Parathyroid adenoma (tissue), 2 donors: ENCODE measurements at regions not wholly inside any gene's neighbourhood (a gene's known extent, or its start where the extent isn't known, plus 50 kb on each side); places are given as distances from the start of the nearest gene placed in this dataset.
A peak's percentile ranks its signal among the peaks of the same experiment; 100 is the strongest.

Experiments
- H2AFZ ChIP-seq: fragments of 300-600 bp; sonication (generic); one replicate; pipeline ENCODE4 v1.7.0; 2017; ENCODE audit warnings: antibody characterized with exemption, mild to moderate bottlenecking
- H3K27ac ChIP-seq: fragments of 300-600 bp; sonication (generic); one replicate; pipeline ENCODE4 v1.7.0; 2017
- H3K27me3 ChIP-seq: fragments of 300-600 bp; sonication (generic); one replicate; pipeline ENCODE4 v1.7.0; 2017; ENCODE audit warnings: low read length; ENCODE audit not compliant: control insufficient read depth, insufficient read depth
- H3K36me3 ChIP-seq: fragments of 300-600 bp; sonication (generic); one replicate; pipeline ENCODE4 v1.7.0; 2017; ENCODE audit warnings: low read length; ENCODE audit not compliant: control insufficient read depth, insufficient read depth
- H3K4me1 ChIP-seq: fragments of 300-600 bp; sonication (generic); one replicate; pipeline ENCODE4 v1.7.0; 2017; ENCODE audit warnings: control low read depth
- H3K4me2 ChIP-seq: fragments of 300-600 bp; sonication (generic); one replicate; pipeline ENCODE4 v1.7.0; 2017; ENCODE audit warnings: low read length
- H3K4me3 ChIP-seq: fragments of 300-600 bp; sonication (generic); one replicate; pipeline ENCODE4 v1.7.0; 2017; ENCODE audit warnings: low read depth, low read length
- H3K79me2 ChIP-seq: fragments of 300-600 bp; sonication (generic); one replicate; pipeline ENCODE4 v1.7.0; 2017; ENCODE audit warnings: control low read depth
- H3K9ac ChIP-seq: fragments of 300-600 bp; sonication (generic); one replicate; pipeline ENCODE4 v1.7.0; 2017; ENCODE audit warnings: mild to moderate bottlenecking
- H3K9me3 ChIP-seq: fragments of 300-600 bp; sonication (generic); one replicate; pipeline ENCODE4 v1.7.0; 2017; ENCODE audit warnings: low read length; ENCODE audit not compliant: control insufficient read depth
- TF ChIP-seq, protein P1 (sequence below): fragments of 300-600 bp; sonication (generic); IDR thresholded peaks from one replicate; pipeline ENCODE4 v1.7.0; 2017; ENCODE audit warnings: antibody characterized with exemption, mild to moderate bottlenecking
- donor health status: primary hyperparathyroidism.

DNA sequence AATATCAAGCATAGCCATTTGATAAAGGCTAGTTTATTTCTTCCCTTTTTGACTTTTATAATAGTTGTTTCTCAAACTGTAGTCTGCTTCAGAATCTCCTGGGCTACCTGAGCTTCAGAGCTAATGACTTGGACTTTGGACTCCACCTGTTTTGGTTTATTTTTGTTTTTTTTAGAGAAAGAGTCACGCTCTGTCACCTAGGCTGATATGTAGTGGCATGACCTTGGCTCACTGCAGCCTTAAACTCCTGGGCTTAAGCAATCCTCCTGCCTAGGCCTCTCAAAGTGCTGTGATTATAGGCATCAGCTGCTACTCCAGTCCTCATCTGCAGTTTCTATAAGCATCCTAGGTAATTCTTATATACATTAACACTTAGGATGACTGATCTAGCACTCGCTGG, 90.5 kb downstream of the DDIT4L start:
- no peaks in the 10 kb centered on the region for H3K9me3 ChIP-seq
- no peaks in the 10 kb centered on the region for H3K27me3 ChIP-seq
- no peak overlapping the region for H3K27ac ChIP-seq
- no peaks in the 10 kb centered on the region for H3K4me1 ChIP-seq
- no peak overlapping the region for H2AFZ ChIP-seq
- H3K4me2 ChIP-seq = no peak overlapping the region
- no peaks in the 10 kb centered on the region for H3K79me2 ChIP-seq
- no peaks in the 10 kb centered on the region for H3K36me3 ChIP-seq
- H3K9ac ChIP-seq = no peak overlapping the region
- H3K4me3 ChIP-seq = no peak overlapping the region
- TF ChIP-seq, protein P1, sequence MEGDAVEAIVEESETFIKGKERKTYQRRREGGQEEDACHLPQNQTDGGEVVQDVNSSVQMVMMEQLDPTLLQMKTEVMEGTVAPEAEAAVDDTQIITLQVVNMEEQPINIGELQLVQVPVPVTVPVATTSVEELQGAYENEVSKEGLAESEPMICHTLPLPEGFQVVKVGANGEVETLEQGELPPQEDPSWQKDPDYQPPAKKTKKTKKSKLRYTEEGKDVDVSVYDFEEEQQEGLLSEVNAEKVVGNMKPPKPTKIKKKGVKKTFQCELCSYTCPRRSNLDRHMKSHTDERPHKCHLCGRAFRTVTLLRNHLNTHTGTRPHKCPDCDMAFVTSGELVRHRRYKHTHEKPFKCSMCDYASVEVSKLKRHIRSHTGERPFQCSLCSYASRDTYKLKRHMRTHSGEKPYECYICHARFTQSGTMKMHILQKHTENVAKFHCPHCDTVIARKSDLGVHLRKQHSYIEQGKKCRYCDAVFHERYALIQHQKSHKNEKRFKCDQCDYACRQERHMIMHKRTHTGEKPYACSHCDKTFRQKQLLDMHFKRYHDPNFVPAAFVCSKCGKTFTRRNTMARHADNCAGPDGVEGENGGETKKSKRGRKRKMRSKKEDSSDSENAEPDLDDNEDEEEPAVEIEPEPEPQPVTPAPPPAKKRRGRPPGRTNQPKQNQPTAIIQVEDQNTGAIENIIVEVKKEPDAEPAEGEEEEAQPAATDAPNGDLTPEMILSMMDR = no peak

DNA sequence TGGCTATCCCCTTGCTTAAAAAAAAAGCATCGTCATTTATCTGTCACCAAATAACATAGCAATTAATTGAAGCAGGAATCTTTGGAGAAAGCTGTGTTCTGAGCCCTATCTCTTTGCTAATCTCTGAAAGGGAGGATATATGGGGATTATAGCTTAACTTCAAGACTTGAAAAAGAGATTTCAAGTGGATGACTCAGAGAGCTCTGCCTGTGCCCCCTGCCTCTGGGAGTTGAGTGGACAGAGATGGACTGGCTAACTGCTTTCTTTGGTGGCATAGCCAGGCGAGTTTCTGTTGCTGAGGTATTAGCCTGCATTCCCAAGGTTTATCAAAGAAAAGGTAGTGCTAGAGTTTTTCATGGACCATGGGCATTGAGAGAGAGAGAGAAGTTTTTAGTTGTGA, 91.6 kb downstream of the DDIT4L start:
- Histone ChIP-seq H3K36me3 (no peaks in the 10 kb centered on the region), H3K27me3 (no peaks in the 10 kb centered on the region), H3K9me3 (no peaks in the 10 kb centered on the region), H2AFZ (no peak overlapping the region), H3K4me2 (no peak overlapping the region), H3K4me1 (no peaks in the 10 kb centered on the region), H3K27ac (no peak overlapping the region), H3K4me3 (no peak overlapping the region), H3K79me2 (no peaks in the 10 kb centered on the region), H3K9ac (no peak overlapping the region)
- TF ChIP-seq, protein P1 = no peak

DNA sequence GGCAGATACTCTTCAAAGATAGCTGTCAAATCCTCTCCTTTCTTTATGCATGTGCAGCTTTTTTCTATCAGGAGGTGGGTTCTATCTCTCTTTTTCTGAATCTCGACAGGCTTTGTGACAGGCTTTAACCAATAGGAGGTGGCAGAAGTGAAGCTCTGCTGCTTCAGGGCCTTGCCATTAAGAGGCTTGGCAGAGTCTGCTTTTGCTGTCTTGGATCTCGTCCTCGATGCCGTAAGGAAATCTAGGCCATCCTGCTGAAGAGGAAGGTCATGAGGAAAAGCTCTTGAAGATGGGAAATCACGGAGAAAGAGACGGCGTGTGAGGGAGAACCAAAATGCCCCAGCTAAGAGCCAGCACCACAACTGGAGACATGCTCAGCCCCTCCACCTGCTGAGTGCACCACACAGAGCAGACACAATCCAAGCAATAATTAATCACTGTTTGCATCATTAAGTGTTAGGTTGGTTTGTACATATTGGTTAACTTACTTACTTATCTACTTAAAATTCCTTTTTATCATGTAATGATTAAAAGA, 92.2 kb downstream of the DDIT4L start:
- no peaks in the 10 kb centered on the region for H3K4me1 ChIP-seq
- TF ChIP-seq, protein P1 = no peak
- H3K36me3 ChIP-seq = no peaks in the 10 kb centered on the region
- H3K27me3 ChIP-seq = no peaks in the 10 kb centered on the region
- no peaks in the 10 kb centered on the region for H3K9me3 ChIP-seq
- no peaks in the 10 kb centered on the region for H3K79me2 ChIP-seq
- H2AFZ ChIP-seq = no peak overlapping the region
- H3K27ac ChIP-seq = no peak overlapping the region
- no peak overlapping the region for H3K9ac ChIP-seq
- no peak overlapping the region for H3K4me2 ChIP-seq
- no peak overlapping the region for H3K4me3 ChIP-seq

DNA sequence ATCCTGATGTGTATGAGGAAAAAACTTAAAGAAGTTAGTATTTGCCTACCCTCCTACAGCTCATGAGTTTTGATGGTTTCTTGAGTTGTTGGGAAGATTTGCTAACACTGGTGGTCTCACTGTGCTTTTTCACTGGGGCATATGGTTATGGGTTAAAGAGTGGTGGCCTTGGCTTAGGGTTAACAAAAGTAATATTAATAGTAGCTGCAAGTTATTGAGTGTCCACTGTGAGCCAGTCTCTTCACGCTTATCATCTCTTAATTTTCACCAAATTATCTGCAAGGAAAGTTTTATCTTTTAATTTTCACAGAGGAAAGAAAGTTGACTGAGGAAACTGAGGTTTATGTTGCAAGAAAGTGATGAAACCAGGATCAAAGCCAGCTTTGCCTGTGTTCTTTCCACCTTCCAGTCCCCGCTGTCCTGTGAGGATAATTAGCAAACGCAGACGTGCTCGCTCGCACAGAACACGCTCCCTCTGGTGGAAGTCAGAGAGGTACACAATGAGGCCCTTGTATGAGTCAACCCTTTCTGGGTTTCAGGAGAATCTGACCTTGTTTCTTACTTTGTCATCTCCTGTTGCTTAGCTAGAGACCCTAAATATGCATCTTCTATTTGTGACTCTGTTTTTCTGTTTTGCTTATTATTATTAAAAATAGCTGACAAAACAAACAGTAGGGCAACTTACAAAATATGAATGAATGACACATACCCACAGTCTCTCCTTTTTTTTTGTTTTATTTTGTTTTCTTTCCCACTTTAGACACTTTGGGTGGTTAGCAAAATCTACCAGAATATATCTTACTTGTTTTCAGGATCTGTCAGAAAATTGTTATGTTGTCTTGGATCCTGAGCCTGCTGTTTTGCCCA, 94.3 kb downstream of the DDIT4L start:
- H3K4me2 ChIP-seq = no peak overlapping the region
- H3K36me3 ChIP-seq = no peaks in the 10 kb centered on the region
- H3K9ac ChIP-seq = no peak overlapping the region
- H3K79me2 ChIP-seq = no peaks in the 10 kb centered on the region
- no peaks in the 10 kb centered on the region for H3K4me1 ChIP-seq
- H2AFZ ChIP-seq = peak overlapping the region; percentile 9
- no peaks in the 10 kb centered on the region for H3K27me3 ChIP-seq
- no peak overlapping the region for H3K4me3 ChIP-seq
- H3K27ac ChIP-seq = no peak overlapping the region
- TF ChIP-seq, protein P1 = peak; percentile 25
- H3K9me3 ChIP-seq = no peaks in the 10 kb centered on the region
